Neural progenitor cell (in vitro differentiated cells): ENCODE measurements at regions not wholly inside any gene's neighbourhood (a gene's known extent, or its start where the extent isn't known, plus 50 kb on each side); places are given as distances from the start of the nearest gene placed in this dataset.
A peak's percentile ranks its signal among the peaks of the same experiment; 100 is the strongest.

Source experiments
- DNase-seq: peaks from one replicate; pipeline ENCODE4 v3.0.0-alpha.2; 2016; ENCODE audit warnings: low spot score
- H2AFZ ChIP-seq: fragments of 200-600 bp; sonication (generic); replicated peaks from 2 replicates; pipeline ENCODE4 v1.6.1; 2016; ENCODE audit warnings: antibody characterized with exemption
- H3F3A ChIP-seq: fragments of 200-600 bp; sonication (generic); 2 replicates; pipeline ENCODE4 v1.6.1; 2016; ENCODE audit warnings: antibody characterized with exemption, low read depth
- H3K27ac ChIP-seq: fragments of 200-600 bp; sonication (generic); 2 replicates; pipeline ENCODE4 v1.5.1; 2016; ENCODE audit warnings: mild to moderate bottlenecking
- H3K27me3 ChIP-seq: fragments of 200-600 bp; sonication (generic); 2 replicates; pipeline ENCODE4 v1.6.1; 2016; ENCODE audit warnings: mild to moderate bottlenecking, moderate library complexity
- H3K36me3 ChIP-seq: fragments of 200-600 bp; sonication (generic); 2 replicates; pipeline ENCODE4 v1.5.1; 2016
- H3K4me1 ChIP-seq: fragments of 200-600 bp; sonication (generic); 2 replicates; pipeline ENCODE4 v1.6.1; 2016; ENCODE audit warnings: mixed run types
- H3K4me2 ChIP-seq: fragments of 200-600 bp; sonication (generic); 2 replicates; pipeline ENCODE4 v1.6.1; 2016
- H3K4me3 ChIP-seq: fragments of 200-600 bp; sonication (generic); 2 replicates; pipeline ENCODE4 v1.5.1; 2016
- H3K79me2 ChIP-seq: fragments of 200-600 bp; sonication (generic); 2 replicates; pipeline ENCODE4 v1.6.1; 2016; ENCODE audit warnings: low read depth
- H3K9ac ChIP-seq: fragments of 200-600 bp; sonication (generic); 2 replicates; pipeline ENCODE4 v1.6.1; 2016
- H3K9me3 ChIP-seq: fragments of 200-600 bp; sonication (generic); 2 replicates; pipeline ENCODE4 v1.5.1; 2016; ENCODE audit warnings: low read depth
- H4K20me1 ChIP-seq: fragments of 200-600 bp; sonication (generic); 2 replicates; pipeline ENCODE4 v1.6.1; 2016; ENCODE audit warnings: low read depth
- H3K27ac Mint-ChIP-seq: 3 replicates; pipeline ENCODE4 v1.8.0; 2021; ENCODE audit warnings: mixed read lengths
- H3K27me3 Mint-ChIP-seq: 2 replicates; pipeline ENCODE4 v1.8.0; 2022; ENCODE audit warnings: low read depth, mild to moderate bottlenecking, inconsistent platforms, moderate library complexity, mixed read lengths; ENCODE audit not compliant: insufficient read depth
- H3K36me3 Mint-ChIP-seq: 3 replicates; pipeline ENCODE4 v1.8.0; 2021; ENCODE audit warnings: mixed read lengths
- H3K4me1 Mint-ChIP-seq: 3 replicates; pipeline ENCODE4 v1.8.0; 2021; ENCODE audit warnings: mixed read lengths
- H3K4me3 Mint-ChIP-seq: 3 replicates; pipeline ENCODE4 v1.8.0; 2021; ENCODE audit warnings: mild to moderate bottlenecking, moderate library complexity, mixed read lengths
- H3K9me3 Mint-ChIP-seq: 3 replicates; pipeline ENCODE4 v1.8.0; 2020; ENCODE audit warnings: mixed read lengths
- CTCF ChIP-seq: fragments of 200-600 bp; sonication (generic); IDR thresholded peaks from 2 replicates; pipeline ENCODE4 v1.5.1; 2017; ENCODE audit warnings: antibody characterized with exemption, mild to moderate bottlenecking
- EZH2 ChIP-seq: fragments of 200-600 bp; sonication (generic); IDR thresholded peaks from 2 replicates; pipeline ENCODE4 v1.6.1; 2017; ENCODE audit warnings: antibody characterized with exemption, mild to moderate bottlenecking, moderate library complexity
- EZH2phosphoT487 ChIP-seq: fragments of 200-600 bp; sonication (generic); IDR thresholded peaks from 2 replicates; pipeline ENCODE4 v1.6.1; 2017; ENCODE audit warnings: antibody characterized with exemption

DNA sequence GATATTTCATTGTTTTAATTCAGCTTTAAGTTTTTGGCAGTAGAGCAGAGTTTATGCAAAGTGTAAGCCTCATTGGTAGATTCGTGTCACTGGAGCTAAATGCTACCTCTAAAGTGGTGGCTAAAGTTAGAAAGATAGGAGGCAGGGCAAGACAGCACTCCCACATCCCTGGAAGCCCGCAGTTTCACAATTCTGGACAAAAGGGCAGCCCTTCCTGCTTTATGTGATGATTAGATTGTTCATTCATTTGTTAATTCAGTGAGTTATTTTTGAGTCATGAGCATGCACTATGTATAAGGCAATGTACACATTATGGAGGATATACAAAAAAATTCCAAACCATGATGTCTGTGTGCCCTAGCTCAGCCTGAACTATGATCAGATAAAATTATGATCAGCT, 52.1 kb upstream of the EIF3M start:
- Histone ChIP-seq H3K79me2 (no peaks in the 10 kb centered on the region), H3K36me3 (no peaks in the 10 kb centered on the region), H3K9ac (no peak overlapping the region), H3K27ac (no peak overlapping the region), H3K9me3 (no peaks in the 10 kb centered on the region), H3K4me2 (no peak overlapping the region), H2AFZ (no peak overlapping the region), H3F3A (no peaks in the 10 kb centered on the region), H4K20me1 (no peaks in the 10 kb centered on the region), H3K27me3 (no peaks in the 10 kb centered on the region), H3K4me1 (no peaks in the 10 kb centered on the region), H3K4me3 (no peak overlapping the region)
- TF ChIP-seq EZH2 (no peak), CTCF (no peak), EZH2phosphoT487 (no peak)
- Mint-ChIP-seq H3K27me3 (no peaks in the 10 kb centered on the region), H3K36me3 (no peaks in the 10 kb centered on the region), H3K4me1 (peaks cover 15% of the 10 kb centered on the region), H3K4me3 (no peak overlapping the region), H3K9me3 (no peaks in the 10 kb centered on the region), H3K27ac (no peak overlapping the region)
- DNase-seq: no peak

DNA sequence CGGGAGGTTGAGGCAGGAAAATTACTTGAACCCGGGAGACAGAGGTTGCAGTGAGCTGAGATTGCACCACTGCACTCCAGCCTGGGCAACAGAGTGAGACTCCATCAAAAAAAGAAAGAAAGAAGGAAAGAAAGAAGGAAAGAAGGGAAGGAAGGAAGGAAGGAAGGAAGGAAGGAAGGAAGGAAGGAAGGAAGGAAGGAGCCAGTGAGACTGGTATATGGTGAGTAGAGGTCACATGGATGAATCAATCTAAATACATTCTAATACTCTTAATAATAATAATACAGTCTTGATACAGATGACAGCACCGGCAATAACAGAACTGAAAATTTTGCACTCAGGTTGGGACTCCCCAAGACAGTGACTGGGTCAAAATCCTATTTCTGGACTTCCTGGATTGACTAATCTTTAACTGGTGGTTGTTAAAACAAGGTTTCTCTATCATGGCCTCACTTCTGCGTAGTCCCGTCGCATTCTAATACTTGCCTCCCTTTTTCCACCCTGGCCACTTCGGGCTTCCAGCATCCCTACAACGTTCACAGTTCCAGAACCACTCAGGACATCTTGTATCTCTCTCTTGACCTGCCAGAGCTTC, 53.5 kb upstream of the EIF3M start:
- Histone ChIP-seq H4K20me1 (no peaks in the 10 kb centered on the region), H3K9ac (no peak overlapping the region), H3F3A (no peaks in the 10 kb centered on the region), H3K36me3 (no peaks in the 10 kb centered on the region), H3K27ac (no peak overlapping the region), H2AFZ (no peak overlapping the region), H3K4me1 (no peaks in the 10 kb centered on the region), H3K27me3 (no peaks in the 10 kb centered on the region), H3K79me2 (no peaks in the 10 kb centered on the region), H3K9me3 (no peaks in the 10 kb centered on the region), H3K4me2 (no peak overlapping the region), H3K4me3 (no peak overlapping the region)
- H3K27me3 Mint-ChIP-seq: no peaks in the 10 kb centered on the region
- H3K9me3 Mint-ChIP-seq: no peaks in the 10 kb centered on the region
- H3K4me1 Mint-ChIP-seq: peaks cover 18% of the 10 kb centered on the region
- no peak overlapping the region for H3K4me3 Mint-ChIP-seq
- no peak for TF ChIP-seq CTCF
- no peaks in the 10 kb centered on the region for H3K36me3 Mint-ChIP-seq
- no peak overlapping the region for H3K27ac Mint-ChIP-seq
- no peak for DNase-seq

- Histone ChIP-seq H3K4me2 (no peak overlapping the region), H3F3A (no peaks in the 10 kb centered on the region), H2AFZ (peak overlapping the region; percentile 50), H3K79me2 (no peaks in the 10 kb centered on the region), H3K27ac (no peak overlapping the region), H3K36me3 (no peaks in the 10 kb centered on the region), H4K20me1 (no peaks in the 10 kb centered on the region), H3K9me3 (no peaks in the 10 kb centered on the region), H3K4me3 (no peak overlapping the region), H3K9ac (no peak overlapping the region), H3K4me1 (no peaks in the 10 kb centered on the region), H3K27me3 (no peaks in the 10 kb centered on the region)
- peak overlapping the region; percentile 88 for H3K27ac Mint-ChIP-seq
- TF ChIP-seq EZH2phosphoT487: no peak
- no peak for TF ChIP-seq CTCF
- TF ChIP-seq EZH2: no peak
- DNase-seq: no peak
- peaks cover 7% of the 10 kb centered on the region for H3K9me3 Mint-ChIP-seq
- no peaks in the 10 kb centered on the region for H3K36me3 Mint-ChIP-seq
- no peaks in the 10 kb centered on the region for H3K27me3 Mint-ChIP-seq
- H3K4me1 Mint-ChIP-seq: peaks cover 18% of the 10 kb centered on the region
- no peak overlapping the region for H3K4me3 Mint-ChIP-seq
These were observed 56.1 kb upstream of the EIF3M start for GRCh38 chr11:32527261-32528175.
